GM12892 (cell line): ENCODE measurements at regions not wholly inside any gene's neighbourhood (a gene's known extent, or its start where the extent isn't known, plus 50 kb on each side); places are given as distances from the start of the nearest gene placed in this dataset.

ENCODE experiments used
- DNase-seq: peaks from one replicate; pipeline ENCODE4 v3.0.0; 2011; ENCODE audit not compliant: insufficient read length
- FAIRE-seq: peaks from 2 replicates; lab custom pipeline; 2011; peaks lifted over from hg19 to GRCh38; lab: Jason Lieb, UNC
- POLR2A ChIP-seq: IDR thresholded peaks from 2 replicates; pipeline ENCODE4 v1.6.1; 2011; ENCODE audit warnings: low read depth, low read length, control low read depth
- POLR2AphosphoS5 ChIP-seq: IDR thresholded peaks from 2 replicates; pipeline ENCODE4 v1.6.1; 2011; ENCODE audit warnings: low read depth, low read length, control low read depth
- TAF1 ChIP-seq: IDR thresholded peaks from 2 replicates; pipeline ENCODE4 v1.6.1; 2011; ENCODE audit warnings: low read depth, mild to moderate bottlenecking, control low read depth, low read length, borderline replicate concordance

GRCh38 chr16:65658787-65659220 lies 536.9 kb upstream of the CDH11 start:
- no peak for TF ChIP-seq TAF1
- TF ChIP-seq POLR2A, result no peak
- no peak for TF ChIP-seq POLR2AphosphoS5
- DNase-seq, result no peak
- no peak for FAIRE-seq

GRCh38 chr16:65658349-65658748 lies 536.5 kb upstream of the CDH11 start:
- TF ChIP-seq POLR2A, result no peak
- TF ChIP-seq TAF1, result no peak
- no peak for TF ChIP-seq POLR2AphosphoS5
- FAIRE-seq (no peak), DNase-seq (no peak)

GRCh38 chr16:65657556-65657955 lies 535.7 kb upstream of the CDH11 start:
- no peak for TF ChIP-seq POLR2AphosphoS5
- TF ChIP-seq TAF1, result no peak
- TF ChIP-seq POLR2A, result no peak
- DNase-seq (no peak), FAIRE-seq (no peak)

- DNase-seq (no peak), FAIRE-seq (no peak)
- TF ChIP-seq POLR2AphosphoS5 (no peak), TAF1 (no peak), POLR2A (no peak)
Observed at GRCh38 chr16:65657071-65657494, 535.2 kb upstream of the CDH11 start.

GRCh38 chr16:65655802-65656201 lies 533.9 kb upstream of the CDH11 start:
- DNase-seq, result no peak
- FAIRE-seq, result no peak
- no peak for TF ChIP-seq POLR2A
- TF ChIP-seq TAF1, result no peak
- no peak for TF ChIP-seq POLR2AphosphoS5

GRCh38 chr16:65648101-65648500 lies 526.2 kb upstream of the CDH11 start:
- FAIRE-seq (no peak), DNase-seq (no peak)
- no peak for TF ChIP-seq TAF1
- no peak for TF ChIP-seq POLR2A
- TF ChIP-seq POLR2AphosphoS5, result no peak

- no peak for TF ChIP-seq POLR2AphosphoS5
- TF ChIP-seq TAF1, result no peak
- TF ChIP-seq POLR2A, result no peak
- FAIRE-seq (no peak), DNase-seq (no peak)
Observed at GRCh38 chr16:65644821-65645220, 523.0 kb upstream of the CDH11 start.

GRCh38 chr16:65641762-65642289 lies 520.0 kb upstream of the CDH11 start:
- FAIRE-seq (no peak), DNase-seq (no peak)
- TF ChIP-seq POLR2AphosphoS5 (no peak), TAF1 (no peak), POLR2A (no peak)

GRCh38 chr16:65641049-65641761 lies 519.3 kb upstream of the CDH11 start:
- no peak for FAIRE-seq
- TF ChIP-seq TAF1 (no peak), POLR2A (no peak), POLR2AphosphoS5 (no peak)
- no peak for DNase-seq

- FAIRE-seq (no peak), DNase-seq (no peak)
- no peak for TF ChIP-seq TAF1
- TF ChIP-seq POLR2A, result no peak
- no peak for TF ChIP-seq POLR2AphosphoS5
Observed at GRCh38 chr16:65634833-65635232, 513.0 kb upstream of the CDH11 start.

- TF ChIP-seq POLR2A, result no peak
- TF ChIP-seq TAF1, result no peak
- TF ChIP-seq POLR2AphosphoS5, result no peak
- FAIRE-seq, result no peak
- DNase-seq, result no peak
Observed at GRCh38 chr16:65634291-65634690, 512.4 kb upstream of the CDH11 start.

- DNase-seq, result no peak
- FAIRE-seq, result no peak
Observed at GRCh38 chr16:65624666-65625065, 502.8 kb upstream of the CDH11 start.

GRCh38 chr16:65624229-65624628 lies 502.4 kb upstream of the CDH11 start:
- no peak for TF ChIP-seq POLR2A
- no peak for TF ChIP-seq POLR2AphosphoS5
- TF ChIP-seq TAF1, result no peak
- DNase-seq, result no peak
- FAIRE-seq, result no peak

More at GRCh38 chr16:65624666-65625065, 502.8 kb upstream of the CDH11 start:
- TF ChIP-seq POLR2A, result no peak
- no peak for TF ChIP-seq POLR2AphosphoS5
- TF ChIP-seq TAF1, result no peak

GRCh38 chr16:65622871-65623270 lies 501.0 kb upstream of the CDH11 start:
- no peak for FAIRE-seq
- no peak for DNase-seq
- TF ChIP-seq TAF1, result no peak
- TF ChIP-seq POLR2AphosphoS5, result no peak
- no peak for TF ChIP-seq POLR2A
